D721Med (cell line): ENCODE measurements at regions not wholly inside any gene's neighbourhood (a gene's known extent, or its start where the extent isn't known, plus 50 kb on each side); places are given as distances from the start of the nearest gene placed in this dataset.

Experiments used
- DNase-seq: peaks from one replicate; pipeline ENCODE4 v3.0.0; 2011; ENCODE audit warnings: low spot score; ENCODE audit not compliant: insufficient read length
- FAIRE-seq: peaks from 2 replicates; lab custom pipeline; 2011; peaks lifted over from hg19 to GRCh38; lab: Jason Lieb, UNC
- CTCF ChIP-seq: IDR thresholded peaks from 2 replicates; pipeline ENCODE4 v1.5.1; 2012; ENCODE audit warnings: mild to moderate bottlenecking, control low read depth; ENCODE audit not compliant: insufficient read depth; ENCODE audit errors: missing control alignments

GRCh38 chr22:34010259-34010658, 90.0 kb upstream of the LARGE1 start:
- FAIRE-seq (no peak), DNase-seq (no peak)
- TF ChIP-seq CTCF: no peak

- no peak for TF ChIP-seq CTCF
- no peak for DNase-seq
- FAIRE-seq: no peak
These were observed 95.4 kb upstream of the LARGE1 start for GRCh38 chr22:34015642-34016041.

GRCh38 chr22:34017205-34017604, 96.9 kb upstream of the LARGE1 start:
- TF ChIP-seq CTCF: no peak
- FAIRE-seq (no peak), DNase-seq (no peak)

GRCh38 chr22:34019190-34019845, 99.0 kb upstream of the LARGE1 start:
- FAIRE-seq: no peak

GRCh38 chr22:34035209-34035608, 114.9 kb upstream of the LARGE1 start:
- DNase-seq: no peak
- no peak for TF ChIP-seq CTCF
- no peak for FAIRE-seq

More at GRCh38 chr22:34019190-34019845, 99.0 kb upstream of the LARGE1 start:
- no peak for TF ChIP-seq CTCF
- DNase-seq: no peak

GRCh38 chr22:34036931-34037330, 116.7 kb upstream of the LARGE1 start:
- FAIRE-seq (no peak), DNase-seq (no peak)
- no peak for TF ChIP-seq CTCF

- FAIRE-seq: no peak
These were observed 118.7 kb upstream of the LARGE1 start for GRCh38 chr22:34038801-34039555.

More at GRCh38 chr22:34038801-34039555, 118.7 kb upstream of the LARGE1 start:
- no peak for TF ChIP-seq CTCF
- no peak for DNase-seq
